Natural killer cell (primary cell): ENCODE measurements at regions not wholly inside any gene's neighbourhood (a gene's known extent, or its start where the extent isn't known, plus 50 kb on each side); places are given as distances from the start of the nearest gene placed in this dataset.

ENCODE experiments used
- ATAC-seq, 3 donors: fragments of 150-1000 bp in 2 of 3; fragments of 200-7000 bp in 1 of 3; cut with Tn5 transposase; 1 replicate in 1 of 3; 2 replicates in 2 of 3; pipeline ENCODE4 v1.10.0; 2021; ENCODE audit warnings: mild to moderate bottlenecking in 2 of 3, moderate library complexity in 2 of 3
- DNase-seq, 2 donors: peaks; one replicate each; pipeline versions ENCODE4 v3.0.0 to v3.0.0-alpha.2; 2013 to 2021; ENCODE audit warnings: mixed read lengths in 1 of 2
- H3K27ac ChIP-seq: one replicate; pipeline ENCODE4 v1.5.1; 2013; ENCODE audit warnings: mild to moderate bottlenecking, low read length
- H3K27me3 ChIP-seq: one replicate; pipeline ENCODE4 v1.6.1; 2013; ENCODE audit warnings: low read length; ENCODE audit not compliant: control insufficient read depth, insufficient read depth
- H3K36me3 ChIP-seq: one replicate; pipeline ENCODE4 v1.6.1; 2013; ENCODE audit warnings: low read length; ENCODE audit not compliant: control insufficient read depth, insufficient read depth
- H3K4me1 ChIP-seq: one replicate; pipeline ENCODE4 v1.6.1; 2013; ENCODE audit warnings: low read length; ENCODE audit not compliant: control insufficient read depth, insufficient read depth
- H3K4me3 ChIP-seq: one replicate; pipeline ENCODE4 v1.5.1; 2013; ENCODE audit warnings: low read length
- H3K9me3 ChIP-seq: one replicate; pipeline ENCODE4 v1.6.1; 2013; ENCODE audit warnings: low read length; ENCODE audit not compliant: control insufficient read depth, insufficient read depth
- H3K27ac Mint-ChIP-seq, 2 donors: one replicate each; pipeline ENCODE4 v1.8.0; 2022; ENCODE audit warnings: mild to moderate bottlenecking in 2 of 2, mixed read lengths in 2 of 2, moderate library complexity in 1 of 2
- H3K27me3 Mint-ChIP-seq, 2 donors: one replicate each; pipeline ENCODE4 v1.8.0; 2022; ENCODE audit warnings: low read depth in 2 of 2, mixed read lengths in 2 of 2
- H3K36me3 Mint-ChIP-seq: one replicate; pipeline ENCODE4 v1.8.0; 2022; ENCODE audit warnings: mixed read lengths
- H3K4me1 Mint-ChIP-seq, 2 donors: one replicate each; pipeline ENCODE4 v1.8.0; 2022; ENCODE audit warnings: mixed read lengths in 2 of 2
- H3K4me3 Mint-ChIP-seq: one replicate; pipeline ENCODE4 v1.8.0; 2022; ENCODE audit warnings: mild to moderate bottlenecking, moderate library complexity, mixed read lengths
- H3K9me3 Mint-ChIP-seq, 2 donors: one replicate each; pipeline ENCODE4 v1.8.0; 2022; ENCODE audit warnings: mixed read lengths in 2 of 2
- WGBS: methylation state at CpG from one replicate; pipeline ENCODE4 v1.1.7; 2013; ENCODE audit warnings: missing lambda C conversion rate; ENCODE audit not compliant: insufficient coverage; 5-methylcytosine and 5-hydroxymethylcytosine counted together
- intact Hi-C: fragments of 100-400 bp; cut with micrococcal nuclease; formaldehyde crosslinking; loops from one replicate; pipeline ENCODE4 v1.14.2; 2022
- TF ChIP-seq, protein P1 (sequence below): fragments of 200-600 bp; IDR thresholded peaks from one replicate; pipeline ENCODE4 v1.8.0; 2022; ENCODE audit warnings: antibody characterized with exemption

DNA sequence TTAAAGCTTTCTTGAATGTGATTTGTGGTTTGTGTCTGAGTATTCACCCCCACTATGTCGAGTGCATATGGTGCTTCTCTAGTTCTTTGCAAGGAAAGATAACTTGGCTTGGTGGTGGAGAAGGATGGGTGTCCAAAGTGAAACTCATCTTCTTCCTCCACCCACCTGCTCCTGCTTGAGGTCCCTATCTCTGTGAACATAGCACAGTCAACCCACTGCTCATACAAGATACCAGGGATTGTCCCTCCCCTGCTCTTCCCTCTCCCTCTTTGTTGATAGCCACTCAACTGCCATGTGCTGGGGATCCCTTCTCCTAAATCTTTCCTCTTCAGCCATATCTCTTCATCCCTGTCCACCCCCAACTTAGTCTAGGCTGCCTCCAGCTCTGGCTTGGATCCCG is 176.5 kb downstream of the ASCL4 start:
- H3K36me3 Mint-ChIP-seq, result no peaks in the 10 kb centered on the region
- peaks cover 0 to 6% of the 10 kb centered on the region in 2 donors for H3K4me1 Mint-ChIP-seq
- TF ChIP-seq, protein P1, sequence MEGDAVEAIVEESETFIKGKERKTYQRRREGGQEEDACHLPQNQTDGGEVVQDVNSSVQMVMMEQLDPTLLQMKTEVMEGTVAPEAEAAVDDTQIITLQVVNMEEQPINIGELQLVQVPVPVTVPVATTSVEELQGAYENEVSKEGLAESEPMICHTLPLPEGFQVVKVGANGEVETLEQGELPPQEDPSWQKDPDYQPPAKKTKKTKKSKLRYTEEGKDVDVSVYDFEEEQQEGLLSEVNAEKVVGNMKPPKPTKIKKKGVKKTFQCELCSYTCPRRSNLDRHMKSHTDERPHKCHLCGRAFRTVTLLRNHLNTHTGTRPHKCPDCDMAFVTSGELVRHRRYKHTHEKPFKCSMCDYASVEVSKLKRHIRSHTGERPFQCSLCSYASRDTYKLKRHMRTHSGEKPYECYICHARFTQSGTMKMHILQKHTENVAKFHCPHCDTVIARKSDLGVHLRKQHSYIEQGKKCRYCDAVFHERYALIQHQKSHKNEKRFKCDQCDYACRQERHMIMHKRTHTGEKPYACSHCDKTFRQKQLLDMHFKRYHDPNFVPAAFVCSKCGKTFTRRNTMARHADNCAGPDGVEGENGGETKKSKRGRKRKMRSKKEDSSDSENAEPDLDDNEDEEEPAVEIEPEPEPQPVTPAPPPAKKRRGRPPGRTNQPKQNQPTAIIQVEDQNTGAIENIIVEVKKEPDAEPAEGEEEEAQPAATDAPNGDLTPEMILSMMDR, result no peak
- Histone ChIP-seq H3K4me3 (no peak overlapping the region), H3K9me3 (no peaks in the 10 kb centered on the region), H3K36me3 (no peaks in the 10 kb centered on the region), H3K27ac (no peak overlapping the region), H3K4me1 (no peaks in the 10 kb centered on the region), H3K27me3 (no peaks in the 10 kb centered on the region)
- ATAC-seq (no peak), DNase-seq (no peak)
- 82% methylated on average over 2 of the region's 2 CpGs for WGBS
- no peak overlapping the region for H3K27ac Mint-ChIP-seq
- intact Hi-C loops, result no loop called here
- peaks cover 6 to 32% of the 10 kb centered on the region in 2 donors for H3K27me3 Mint-ChIP-seq
- H3K9me3 Mint-ChIP-seq, result no peaks in the 10 kb centered on the region
- H3K4me3 Mint-ChIP-seq, result no peak overlapping the region

DNA sequence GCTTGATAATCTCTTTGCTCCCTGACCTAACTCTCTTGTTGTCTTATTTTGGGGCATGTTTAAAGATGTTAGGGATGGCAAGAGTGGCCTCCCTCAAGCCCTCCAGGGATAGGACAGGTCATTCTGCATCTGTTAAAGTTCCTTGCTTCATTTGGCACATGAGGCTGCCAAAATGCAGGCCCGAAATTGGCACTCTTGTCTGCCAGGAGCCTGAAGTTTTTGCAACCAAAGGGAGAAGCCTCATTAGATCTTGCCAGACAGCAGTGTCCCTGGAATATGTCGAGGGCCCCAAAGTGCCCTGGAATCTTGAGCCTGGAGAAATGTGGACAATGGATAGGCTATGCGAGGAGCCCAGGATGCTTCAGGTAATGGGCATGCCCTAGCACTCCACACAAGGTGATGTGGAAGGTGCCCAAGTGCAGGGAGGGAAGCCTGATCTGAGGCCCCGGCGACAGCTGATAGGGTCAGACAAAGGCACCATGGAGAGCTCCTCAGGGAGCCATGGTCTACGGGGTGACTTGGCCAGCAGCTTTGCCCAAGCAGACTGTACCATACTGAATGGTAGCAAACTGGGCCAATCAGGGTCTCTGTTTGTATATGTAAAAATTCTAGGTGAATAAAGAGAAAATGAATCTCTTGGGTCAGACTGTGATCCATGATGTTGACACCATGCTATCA is 173.0 kb upstream of the WSCD2 start:
- Mint-ChIP-seq H3K4me3 (no peak overlapping the region), H3K9me3 (no peaks in the 10 kb centered on the region), H3K4me1 (peaks cover 0 to 6% of the 10 kb centered on the region in 2 donors), H3K27ac (no peak overlapping the region), H3K36me3 (no peaks in the 10 kb centered on the region), H3K27me3 (peaks cover 18 to 29% of the 10 kb centered on the region in 2 donors)
- WGBS, result 73% methylated on average over 6 of the region's 6 CpGs
- Histone ChIP-seq H3K27me3 (no peaks in the 10 kb centered on the region), H3K9me3 (no peaks in the 10 kb centered on the region), H3K36me3 (no peaks in the 10 kb centered on the region), H3K4me1 (no peaks in the 10 kb centered on the region), H3K4me3 (no peak overlapping the region), H3K27ac (no peak overlapping the region)
- TF ChIP-seq, protein P1, result no peak
- intact Hi-C loops, result no loop called here
- ATAC-seq (no peak), DNase-seq (no peak)

DNA sequence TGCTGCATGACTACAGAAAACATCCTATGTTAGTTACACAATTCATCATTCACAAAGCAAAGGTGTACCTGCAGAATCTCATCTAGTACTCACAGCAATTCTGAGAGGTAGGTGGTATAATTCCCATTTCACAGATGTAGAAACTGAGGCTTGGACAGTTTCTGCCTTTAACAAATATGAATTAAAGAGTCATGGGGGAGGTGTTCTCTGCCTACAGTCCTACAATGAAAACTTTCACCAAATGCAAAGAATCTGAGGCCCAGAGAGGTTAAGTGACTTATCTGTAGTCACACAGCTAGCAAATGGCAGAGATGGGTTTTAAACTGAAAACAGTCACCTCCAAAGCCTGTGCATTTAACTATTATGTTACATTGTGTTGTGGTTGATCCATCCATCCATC is 171.6 kb upstream of the WSCD2 start:
- H3K27ac Mint-ChIP-seq, result no peak overlapping the region
- TF ChIP-seq, protein P1, result no peak

DNA sequence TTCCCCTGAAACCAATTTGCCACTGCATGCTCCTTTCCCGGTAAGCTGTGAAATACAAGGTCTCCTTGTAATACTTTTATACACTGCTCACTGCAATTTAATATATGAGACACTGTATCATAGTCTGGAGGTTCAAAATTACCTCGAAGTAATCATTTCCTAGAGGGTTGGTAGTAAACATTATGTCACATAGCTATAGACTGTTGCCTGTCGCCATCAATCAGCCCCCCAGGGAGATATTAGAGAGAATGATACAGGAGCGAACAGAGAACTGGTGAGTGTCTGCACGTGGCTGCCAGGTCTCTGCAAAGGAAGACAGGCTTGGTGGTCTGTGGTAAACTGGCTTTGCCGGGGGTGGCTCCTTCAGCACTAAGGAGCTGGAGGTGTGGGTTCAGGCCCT is 165.5 kb upstream of the WSCD2 start:
- H3K9me3 ChIP-seq, result no peaks in the 10 kb centered on the region
- H3K27ac Mint-ChIP-seq, result no peak overlapping the region
- no peaks in the 10 kb centered on the region for H3K9me3 Mint-ChIP-seq
- H3K27me3 Mint-ChIP-seq, result peaks cover 5% of the 10 kb centered on the region in 2 donors
- TF ChIP-seq, protein P1, result no peak
- H3K4me1 ChIP-seq, result no peaks in the 10 kb centered on the region
- DNase-seq (no peak), ATAC-seq (no peak)
- no peak overlapping the region for H3K4me3 Mint-ChIP-seq
- H3K36me3 Mint-ChIP-seq, result no peaks in the 10 kb centered on the region
- no peaks in the 10 kb centered on the region for H3K36me3 ChIP-seq
- 66% methylated on average over 5 of the region's 6 CpGs for WGBS
- H3K27me3 ChIP-seq, result no peaks in the 10 kb centered on the region
- H3K4me1 Mint-ChIP-seq, result no peaks in the 10 kb centered on the region
- H3K27ac ChIP-seq, result no peak overlapping the region
- H3K4me3 ChIP-seq, result no peak overlapping the region
- intact Hi-C loops, result no loop called here

More for the DNA sequence above, 171.6 kb upstream of the WSCD2 start:
- Histone ChIP-seq H3K27me3 (no peaks in the 10 kb centered on the region), H3K4me3 (no peak overlapping the region), H3K4me1 (no peaks in the 10 kb centered on the region), H3K36me3 (no peaks in the 10 kb centered on the region), H3K9me3 (no peaks in the 10 kb centered on the region), H3K27ac (no peak overlapping the region)
- Mint-ChIP-seq H3K9me3 (no peaks in the 10 kb centered on the region), H3K4me3 (no peak overlapping the region), H3K36me3 (no peaks in the 10 kb centered on the region), H3K4me1 (peaks cover 0 to 6% of the 10 kb centered on the region in 2 donors), H3K27me3 (peaks cover 15 to 26% of the 10 kb centered on the region in 2 donors)
- intact Hi-C loops, result no loop called here
- DNase-seq (no peak), ATAC-seq (no peak)
